ENCODE measurements at regions not wholly inside any gene's neighbourhood (a gene's known extent, or its start where the extent isn't known, plus 50 kb on each side); places are given as distances from the start of the nearest gene placed in this dataset.

- TF ChIP-seq TCF4 (CRISPR knock-in tag; IDR thresholded peaks at IDR 0.05; ENCODE audit: borderline replicate concordance) (no peak), BACH2 (CRISPR knock-in tag; IDR thresholded peaks at IDR 0.05; ENCODE audit: borderline replicate concordance) (no peak), ZFP3 (CRISPR knock-in tag; IDR thresholded peaks at IDR 0.05) (no peak), OSR1 (CRISPR knock-in tag; IDR thresholded peaks at IDR 0.05) (no peak), ZNF565 (CRISPR knock-in tag; conservative IDR thresholded peaks at IDR 0.05; ENCODE audit: low read depth) (no peak), TOX (CRISPR knock-in tag; IDR thresholded peaks at IDR 0.05; ENCODE audit: borderline replicate concordance) (no peak), SNAI2 (CRISPR knock-in tag; IDR thresholded peaks at IDR 0.05) (no peak), RARB (CRISPR knock-in tag; IDR thresholded peaks at IDR 0.05) (no peak), CSDC2 (CRISPR knock-in tag; IDR thresholded peaks at IDR 0.05) (no peak), TSHZ2 (CRISPR knock-in tag; IDR thresholded peaks at IDR 0.05) (no peak), PPARA (CRISPR knock-in tag; IDR thresholded peaks at IDR 0.05; ENCODE audit: borderline replicate concordance) (no peak), CREB5 (CRISPR knock-in tag; IDR thresholded peaks at IDR 0.05; ENCODE audit: low read depth) (no peak), ARNTL (CRISPR knock-in tag; IDR thresholded peaks at IDR 0.05; ENCODE audit: borderline replicate concordance, low read depth) (no peak), ZNF8 (CRISPR knock-in tag; IDR thresholded peaks at IDR 0.05) (no peak), ZC3H10 (CRISPR knock-in tag; IDR thresholded peaks at IDR 0.05) (no peak), ESRRG (CRISPR knock-in tag; IDR thresholded peaks at IDR 0.05) (no peak), GLIS3 (CRISPR knock-in tag; IDR thresholded peaks at IDR 0.05) (no peak), ZNF70 (CRISPR knock-in tag; IDR thresholded peaks at IDR 0.05) (no peak)
- TF ChIP-seq, protein P1, sequence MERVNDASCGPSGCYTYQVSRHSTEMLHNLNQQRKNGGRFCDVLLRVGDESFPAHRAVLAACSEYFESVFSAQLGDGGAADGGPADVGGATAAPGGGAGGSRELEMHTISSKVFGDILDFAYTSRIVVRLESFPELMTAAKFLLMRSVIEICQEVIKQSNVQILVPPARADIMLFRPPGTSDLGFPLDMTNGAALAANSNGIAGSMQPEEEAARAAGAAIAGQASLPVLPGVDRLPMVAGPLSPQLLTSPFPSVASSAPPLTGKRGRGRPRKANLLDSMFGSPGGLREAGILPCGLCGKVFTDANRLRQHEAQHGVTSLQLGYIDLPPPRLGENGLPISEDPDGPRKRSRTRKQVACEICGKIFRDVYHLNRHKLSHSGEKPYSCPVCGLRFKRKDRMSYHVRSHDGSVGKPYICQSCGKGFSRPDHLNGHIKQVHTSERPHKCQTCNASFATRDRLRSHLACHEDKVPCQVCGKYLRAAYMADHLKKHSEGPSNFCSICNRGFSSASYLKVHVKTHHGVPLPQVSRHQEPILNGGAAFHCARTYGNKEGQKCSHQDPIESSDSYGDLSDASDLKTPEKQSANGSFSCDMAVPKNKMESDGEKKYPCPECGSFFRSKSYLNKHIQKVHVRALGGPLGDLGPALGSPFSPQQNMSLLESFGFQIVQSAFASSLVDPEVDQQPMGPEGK (CRISPR knock-in tag; IDR thresholded peaks at IDR 0.05; ENCODE audit: borderline replicate concordance) = no peak
- TF ChIP-seq, protein P2, sequence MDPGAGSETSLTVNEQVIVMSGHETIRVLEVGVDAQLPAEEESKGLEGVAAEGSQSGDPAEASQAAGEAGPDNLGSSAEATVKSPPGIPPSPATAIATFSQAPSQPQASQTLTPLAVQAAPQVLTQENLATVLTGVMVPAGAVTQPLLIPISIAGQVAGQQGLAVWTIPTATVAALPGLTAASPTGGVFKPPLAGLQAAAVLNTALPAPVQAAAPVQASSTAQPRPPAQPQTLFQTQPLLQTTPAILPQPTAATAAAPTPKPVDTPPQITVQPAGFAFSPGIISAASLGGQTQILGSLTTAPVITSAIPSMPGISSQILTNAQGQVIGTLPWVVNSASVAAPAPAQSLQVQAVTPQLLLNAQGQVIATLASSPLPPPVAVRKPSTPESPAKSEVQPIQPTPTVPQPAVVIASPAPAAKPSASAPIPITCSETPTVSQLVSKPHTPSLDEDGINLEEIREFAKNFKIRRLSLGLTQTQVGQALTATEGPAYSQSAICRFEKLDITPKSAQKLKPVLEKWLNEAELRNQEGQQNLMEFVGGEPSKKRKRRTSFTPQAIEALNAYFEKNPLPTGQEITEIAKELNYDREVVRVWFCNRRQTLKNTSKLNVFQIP (CRISPR knock-in tag; IDR thresholded peaks at IDR 0.05; ENCODE audit: borderline replicate concordance, low read depth) = no peak
Measured at GRCh38 chr5:29143266-29143665, 2050.2 kb upstream of the CDH6 start.

GRCh38 chr5:29134418-29134817 is 2059.1 kb upstream of the CDH6 start:
- TF ChIP-seq ZNF70 (CRISPR knock-in tag; IDR thresholded peaks at IDR 0.05) (no peak), TCF4 (CRISPR knock-in tag; IDR thresholded peaks at IDR 0.05; ENCODE audit: borderline replicate concordance) (no peak), ZFP3 (CRISPR knock-in tag; IDR thresholded peaks at IDR 0.05) (no peak), PPARA (CRISPR knock-in tag; IDR thresholded peaks at IDR 0.05; ENCODE audit: borderline replicate concordance) (no peak), ARNTL (CRISPR knock-in tag; IDR thresholded peaks at IDR 0.05; ENCODE audit: borderline replicate concordance, low read depth) (no peak), ZNF565 (CRISPR knock-in tag; conservative IDR thresholded peaks at IDR 0.05; ENCODE audit: low read depth) (no peak), CSDC2 (CRISPR knock-in tag; IDR thresholded peaks at IDR 0.05) (no peak), ZC3H10 (CRISPR knock-in tag; IDR thresholded peaks at IDR 0.05) (no peak)
- TF ChIP-seq, protein P1 (CRISPR knock-in tag; IDR thresholded peaks at IDR 0.05; ENCODE audit: borderline replicate concordance) = no peak
- ATAC-seq = no peak

More at GRCh38 chr5:29143266-29143665, 2050.2 kb upstream of the CDH6 start:
- ATAC-seq = no peak

GRCh38 chr5:29131285-29131684 is 2062.2 kb upstream of the CDH6 start:
- TF ChIP-seq CSDC2 (CRISPR knock-in tag; IDR thresholded peaks at IDR 0.05) = no peak
- TF ChIP-seq SNAI2 (CRISPR knock-in tag; IDR thresholded peaks at IDR 0.05) = no peak
- TF ChIP-seq ESRRG (CRISPR knock-in tag; IDR thresholded peaks at IDR 0.05) = no peak
- TF ChIP-seq ISL1 (CRISPR knock-in tag; IDR thresholded peaks at IDR 0.05) = no peak
- TF ChIP-seq RARB (CRISPR knock-in tag; IDR thresholded peaks at IDR 0.05) = no peak
- no peak for TF ChIP-seq ZNF565 (CRISPR knock-in tag; conservative IDR thresholded peaks at IDR 0.05; ENCODE audit: low read depth)
- TF ChIP-seq ZNF70 (CRISPR knock-in tag; IDR thresholded peaks at IDR 0.05) = no peak
- no peak for ATAC-seq

Data from SK-N-SH treated with all-trans-retinoic acid at 6 μM for 48 hours (cell line).